GM18502 (cell line): ENCODE measurements at regions not wholly inside any gene's neighbourhood (a gene's known extent, or its start where the extent isn't known, plus 50 kb on each side); places are given as distances from the start of the nearest gene placed in this dataset.
"Not testable (repeated sequence)": the region's sequence is repeated elsewhere in the genome, so short reads cannot be mapped to it uniquely, and the experiment has no call there.

Experiments
- ATAC-seq: cut with Tn5 transposase; IDR thresholded peaks from one replicate; pipeline ENCODE4 v1.9.1; 2021; ENCODE audit warnings: mild to moderate bottlenecking; ENCODE audit not compliant: unreplicated experiment, poor library complexity

- no peak for ATAC-seq
Observed at GRCh38 chr3:187849016-187849654, 103.9 kb upstream of the BCL6 start.

GRCh38 chr3:187850258-187850921 lies 105.1 kb upstream of the BCL6 start:
- no peak for ATAC-seq

- no peak for ATAC-seq
Observed at GRCh38 chr3:187852842-187853730, 107.8 kb upstream of the BCL6 start.

GRCh38 chr3:187855131-187855530 lies 109.9 kb upstream of the BCL6 start:
- no peak for ATAC-seq

- ATAC-seq: no peak
Observed at GRCh38 chr3:187856555-187856954, 111.3 kb upstream of the BCL6 start.

GRCh38 chr3:187858041-187858440 lies 112.8 kb upstream of the BCL6 start:
- ATAC-seq: no peak

- ATAC-seq: no peak
Observed at GRCh38 chr3:187858711-187859110, 113.4 kb upstream of the BCL6 start.

- ATAC-seq: not testable (repeated sequence)
Observed at GRCh38 chr3:187862701-187863277, 117.5 kb upstream of the BCL6 start.

- ATAC-seq: no peak
Observed at GRCh38 chr3:187870360-187871203, 125.3 kb upstream of the BCL6 start.

- ATAC-seq: no peak
Observed at GRCh38 chr3:187871204-187871591, 125.9 kb upstream of the BCL6 start.

- no peak for ATAC-seq
Observed at GRCh38 chr3:187871848-187872247, 126.6 kb upstream of the BCL6 start.

GRCh38 chr3:187873843-187874242 lies 128.6 kb upstream of the BCL6 start:
- no peak for ATAC-seq

GRCh38 chr3:187875863-187876262 lies 130.6 kb upstream of the BCL6 start:
- no peak for ATAC-seq

GRCh38 chr3:187878772-187879518 lies 133.7 kb upstream of the BCL6 start:
- ATAC-seq: no peak

- ATAC-seq: no peak
Observed at GRCh38 chr3:187880441-187880840, 135.2 kb upstream of the BCL6 start.

GRCh38 chr3:187880851-187881250 lies 135.6 kb upstream of the BCL6 start:
- ATAC-seq: no peak

- no peak for ATAC-seq
Observed at GRCh38 chr3:187888701-187889100, 143.4 kb upstream of the BCL6 start.

GRCh38 chr3:187889106-187889505 lies 143.8 kb upstream of the BCL6 start:
- no peak for ATAC-seq
